Activated naive CD8-positive, alpha-beta T cell (primary cell): ENCODE measurements at regions not wholly inside any gene's neighbourhood (a gene's known extent, or its start where the extent isn't known, plus 50 kb on each side); places are given as distances from the start of the nearest gene placed in this dataset.

ENCODE experiments used
- H3K27ac Mint-ChIP-seq: one replicate; pipeline ENCODE4 v1.8.0; 2021; ENCODE audit warnings: mixed read lengths
- H3K27me3 Mint-ChIP-seq: one replicate; pipeline ENCODE4 v1.8.0; 2021; ENCODE audit warnings: mixed read lengths
- H3K36me3 Mint-ChIP-seq: one replicate; pipeline ENCODE4 v1.8.0; 2021; ENCODE audit warnings: mixed read lengths
- H3K4me1 Mint-ChIP-seq: one replicate; pipeline ENCODE4 v1.8.0; 2021; ENCODE audit warnings: low read depth, mixed read lengths
- H3K4me3 Mint-ChIP-seq: one replicate; pipeline ENCODE4 v1.8.0; 2021; ENCODE audit warnings: mild to moderate bottlenecking, mixed read lengths
- H3K9me3 Mint-ChIP-seq: one replicate; pipeline ENCODE4 v1.8.0; 2021; ENCODE audit warnings: low read depth, mixed read lengths

- no peaks in the 10 kb centered on the region for H3K9me3 Mint-ChIP-seq
- no peaks in the 10 kb centered on the region for H3K36me3 Mint-ChIP-seq
- peaks cover 3% of the 10 kb centered on the region for H3K4me1 Mint-ChIP-seq
- no peak overlapping the region for H3K27ac Mint-ChIP-seq
- no peaks in the 10 kb centered on the region for H3K27me3 Mint-ChIP-seq
- H3K4me3 Mint-ChIP-seq = no peak overlapping the region
These were observed 117.0 kb upstream of the NEBL start for GRCh38 chr10:21014141-21014540.

DNA sequence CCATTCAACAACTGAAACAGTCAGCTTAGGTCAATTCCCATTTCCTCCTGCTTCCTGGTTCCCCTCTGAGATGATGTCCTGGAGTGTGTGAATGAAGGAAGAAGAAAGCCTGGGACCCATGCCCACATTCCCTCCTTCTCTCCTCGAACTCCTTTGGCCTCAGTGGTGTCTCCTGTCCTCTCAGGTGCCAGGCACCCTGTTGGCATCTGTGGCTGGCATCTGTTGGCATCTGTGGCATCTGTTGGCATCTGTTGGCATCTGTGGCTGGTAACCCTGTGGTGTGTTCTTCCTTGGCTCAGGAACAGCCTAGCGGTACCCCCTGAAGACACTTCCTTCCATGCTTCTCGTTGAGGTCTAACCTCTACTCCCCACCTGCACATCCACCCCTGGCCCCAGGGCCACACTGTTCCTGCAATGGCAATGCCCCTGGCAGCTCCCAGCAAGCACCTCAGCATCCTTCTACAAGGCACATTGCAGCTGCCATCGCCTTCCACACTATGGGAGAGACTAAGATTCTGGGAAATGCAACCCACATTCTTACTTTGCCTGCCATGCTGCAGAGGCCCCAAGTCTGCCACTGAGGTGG, 114.4 kb upstream of the NEBL start:
- Mint-ChIP-seq H3K4me3 (no peak overlapping the region), H3K9me3 (no peaks in the 10 kb centered on the region), H3K27ac (no peak overlapping the region), H3K27me3 (no peaks in the 10 kb centered on the region), H3K4me1 (peaks cover 3% of the 10 kb centered on the region), H3K36me3 (no peaks in the 10 kb centered on the region)

DNA sequence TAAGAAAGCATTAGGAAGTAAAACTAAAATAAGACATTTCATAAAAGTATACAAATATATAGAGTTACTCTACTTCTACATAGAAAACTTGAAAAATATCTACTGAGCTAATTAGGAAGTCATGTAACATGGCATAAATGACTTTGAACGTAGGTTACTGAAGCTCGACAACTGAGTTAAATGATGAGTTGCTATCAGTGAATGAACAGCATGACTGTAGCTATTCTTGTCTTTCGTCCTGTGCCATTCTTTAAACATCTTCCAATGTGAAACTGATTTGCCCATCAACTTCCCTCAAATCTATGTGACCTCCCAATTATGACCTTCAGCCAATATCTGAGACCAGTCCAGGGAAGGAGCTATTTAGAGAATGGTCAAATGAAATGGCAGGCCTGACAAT, 113.5 kb upstream of the NEBL start:
- H3K36me3 Mint-ChIP-seq = no peaks in the 10 kb centered on the region
- H3K27me3 Mint-ChIP-seq = no peaks in the 10 kb centered on the region
- H3K27ac Mint-ChIP-seq = no peak overlapping the region
- no peaks in the 10 kb centered on the region for H3K9me3 Mint-ChIP-seq
- no peaks in the 10 kb centered on the region for H3K4me1 Mint-ChIP-seq
- no peak overlapping the region for H3K4me3 Mint-ChIP-seq

GRCh38 chr10:21003240-21003822, 106.2 kb upstream of the NEBL start:
- peaks cover 4% of the 10 kb centered on the region for H3K9me3 Mint-ChIP-seq
- H3K27me3 Mint-ChIP-seq = no peaks in the 10 kb centered on the region
- no peaks in the 10 kb centered on the region for H3K36me3 Mint-ChIP-seq
- no peak overlapping the region for H3K4me3 Mint-ChIP-seq
- H3K27ac Mint-ChIP-seq = no peak overlapping the region
- peaks cover 5% of the 10 kb centered on the region for H3K4me1 Mint-ChIP-seq

DNA sequence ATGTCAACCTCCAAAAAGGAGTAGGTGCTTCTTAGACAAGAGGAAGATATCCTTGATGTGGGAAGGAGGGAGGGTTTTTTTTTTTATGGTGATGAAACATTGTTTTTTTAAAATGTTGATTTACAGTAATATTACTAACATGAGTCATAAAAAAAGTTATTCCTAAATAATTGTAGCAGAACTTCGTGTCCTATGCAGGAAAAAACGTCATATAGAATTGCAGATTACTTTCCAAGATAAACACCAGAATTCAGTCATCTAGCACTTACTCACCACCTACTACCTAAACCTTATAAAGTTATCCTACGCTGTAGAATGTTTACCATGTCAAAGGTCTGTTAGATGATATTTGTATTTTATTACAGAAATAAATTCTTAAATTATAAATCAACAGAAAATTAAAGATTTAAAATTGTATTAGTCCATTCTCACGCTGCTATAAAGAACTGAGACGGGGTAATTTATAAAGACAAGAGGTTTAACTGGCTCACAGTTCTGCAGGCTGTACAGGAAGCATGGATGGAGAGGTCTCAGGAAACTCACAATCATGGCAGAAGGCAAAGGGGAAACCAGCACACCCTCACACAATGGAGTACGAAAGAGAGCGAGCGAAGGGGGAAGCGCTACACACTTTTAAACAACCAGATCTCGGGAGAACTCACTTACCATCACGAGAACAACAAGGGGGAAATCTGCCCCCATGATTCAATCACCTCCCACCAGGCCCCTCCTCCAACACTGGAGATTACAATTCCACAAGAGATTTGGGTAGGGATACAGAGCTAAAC, 105.2 kb upstream of the NEBL start:
- Mint-ChIP-seq H3K36me3 (no peaks in the 10 kb centered on the region), H3K9me3 (peaks cover 4% of the 10 kb centered on the region), H3K27me3 (no peaks in the 10 kb centered on the region), H3K4me1 (peaks cover 5% of the 10 kb centered on the region), H3K4me3 (no peak overlapping the region), H3K27ac (no peak overlapping the region)

DNA sequence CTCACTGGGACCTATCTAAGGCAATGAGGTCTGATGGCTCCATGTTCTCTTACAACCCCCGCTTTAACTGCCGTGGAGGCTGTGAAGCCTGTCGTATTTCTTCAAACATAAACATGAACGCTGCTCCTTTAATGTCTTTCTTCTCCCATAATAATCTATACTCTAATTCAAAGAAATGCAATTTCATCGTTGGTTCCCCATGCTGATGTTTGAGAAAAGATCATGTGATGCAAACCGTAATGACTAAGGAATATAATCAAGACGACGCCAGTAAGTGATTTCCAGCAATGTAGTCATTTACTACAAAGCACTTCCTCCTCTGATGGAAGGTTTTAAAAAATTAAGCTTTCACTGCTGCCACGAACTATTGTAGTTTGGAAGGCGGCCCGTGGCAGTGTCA, 102.6 kb upstream of the NEBL start:
- H3K27ac Mint-ChIP-seq = no peak overlapping the region
- H3K9me3 Mint-ChIP-seq = peaks cover 4% of the 10 kb centered on the region
- no peaks in the 10 kb centered on the region for H3K27me3 Mint-ChIP-seq
- peaks cover 5% of the 10 kb centered on the region for H3K4me1 Mint-ChIP-seq
- H3K4me3 Mint-ChIP-seq = no peak overlapping the region
- no peaks in the 10 kb centered on the region for H3K36me3 Mint-ChIP-seq

GRCh38 chr10:20998036-20998435, 100.9 kb upstream of the NEBL start:
- H3K27ac Mint-ChIP-seq = no peak overlapping the region

GRCh38 chr10:20995123-20995987, 98.2 kb upstream of the NEBL start:
- no peaks in the 10 kb centered on the region for H3K36me3 Mint-ChIP-seq
- H3K4me1 Mint-ChIP-seq = no peaks in the 10 kb centered on the region
- peaks cover 4% of the 10 kb centered on the region for H3K9me3 Mint-ChIP-seq
- no peak overlapping the region for H3K4me3 Mint-ChIP-seq
- no peak overlapping the region for H3K27ac Mint-ChIP-seq
- H3K27me3 Mint-ChIP-seq = peaks cover 2% of the 10 kb centered on the region

More at GRCh38 chr10:20998036-20998435, 100.9 kb upstream of the NEBL start:
- no peaks in the 10 kb centered on the region for H3K36me3 Mint-ChIP-seq
- peaks cover 2% of the 10 kb centered on the region for H3K27me3 Mint-ChIP-seq
- peaks cover 4% of the 10 kb centered on the region for H3K9me3 Mint-ChIP-seq
- peaks cover 5% of the 10 kb centered on the region for H3K4me1 Mint-ChIP-seq
- no peak overlapping the region for H3K4me3 Mint-ChIP-seq

DNA sequence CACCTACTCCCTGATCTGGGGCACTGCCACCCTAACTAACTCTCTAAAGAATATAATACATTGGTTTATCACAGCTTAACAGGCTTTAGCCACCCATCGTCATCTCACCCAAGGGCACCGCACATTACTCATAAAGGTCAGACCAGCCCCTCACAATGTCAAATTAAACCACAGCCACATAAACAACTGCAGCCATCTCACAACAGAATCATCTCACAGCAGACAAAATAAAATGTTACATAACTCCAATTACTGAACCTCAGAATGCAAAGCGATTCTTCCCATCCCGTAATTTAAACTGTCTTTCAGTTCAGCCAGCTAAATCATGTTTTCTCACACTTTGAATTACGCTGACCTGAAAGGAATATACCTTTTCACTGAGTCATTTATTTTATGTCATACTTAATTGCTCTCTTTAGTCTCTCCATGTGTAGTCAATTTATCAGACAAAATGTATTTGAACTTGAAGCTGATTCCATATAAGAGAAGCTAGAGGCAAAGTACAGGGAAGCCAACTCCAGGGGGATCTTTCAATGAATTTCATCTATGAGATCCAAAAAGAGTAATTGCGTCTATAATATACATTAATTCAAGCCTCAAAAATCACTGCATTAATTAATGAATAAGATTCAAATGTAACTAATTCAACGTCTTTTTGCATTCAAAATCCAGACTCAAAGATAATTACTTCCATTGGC, 96.9 kb upstream of the NEBL start:
- Mint-ChIP-seq H3K4me3 (no peak overlapping the region), H3K27me3 (peaks cover 2% of the 10 kb centered on the region), H3K4me1 (no peaks in the 10 kb centered on the region), H3K36me3 (no peaks in the 10 kb centered on the region), H3K27ac (no peak overlapping the region), H3K9me3 (no peaks in the 10 kb centered on the region)

GRCh38 chr10:20993389-20993788, 96.3 kb upstream of the NEBL start:
- Mint-ChIP-seq H3K27ac (no peak overlapping the region), H3K9me3 (no peaks in the 10 kb centered on the region), H3K36me3 (no peaks in the 10 kb centered on the region), H3K27me3 (peaks cover 2% of the 10 kb centered on the region), H3K4me3 (no peak overlapping the region), H3K4me1 (no peaks in the 10 kb centered on the region)

DNA sequence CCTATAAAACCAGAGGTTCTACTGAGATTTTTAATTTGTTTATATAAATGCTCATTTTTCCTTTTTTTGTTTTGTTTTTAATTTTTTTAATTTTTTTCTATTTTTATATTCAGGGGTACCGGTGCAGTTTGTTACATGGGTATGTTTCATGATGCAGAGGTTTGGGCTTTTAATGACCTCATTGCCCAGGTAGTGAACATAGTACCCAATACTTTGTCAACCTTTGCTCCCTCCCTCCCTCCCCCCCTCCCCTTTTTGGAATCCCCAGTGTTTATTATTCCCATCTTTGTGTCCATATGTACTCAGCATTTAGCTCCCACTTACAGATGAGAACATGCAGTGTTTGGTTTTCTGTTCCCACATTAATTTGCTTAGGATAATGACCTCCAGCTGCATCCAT, 94.4 kb upstream of the NEBL start:
- Mint-ChIP-seq H3K27ac (no peak overlapping the region), H3K27me3 (peaks cover 2% of the 10 kb centered on the region), H3K4me1 (no peaks in the 10 kb centered on the region)

DNA sequence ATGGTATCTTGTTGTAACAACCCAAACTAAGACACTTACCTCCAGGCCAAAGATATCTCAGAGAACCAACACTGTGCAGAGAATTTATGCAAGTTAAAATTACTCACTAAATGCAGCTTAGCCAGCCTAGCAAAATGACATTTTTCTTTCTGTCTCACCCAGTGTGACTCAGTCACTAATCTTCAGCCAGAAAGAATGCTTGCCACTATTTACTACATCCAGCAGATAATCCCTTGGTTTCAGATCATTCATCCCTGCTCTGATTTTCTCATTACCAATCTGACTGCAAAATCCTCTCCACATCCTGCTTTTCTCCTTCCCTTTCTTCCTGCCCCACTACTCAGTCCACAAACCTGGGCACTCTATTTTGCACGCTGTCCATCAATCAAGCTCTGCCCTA, 93.5 kb upstream of the NEBL start:
- no peaks in the 10 kb centered on the region for H3K36me3 Mint-ChIP-seq
- no peaks in the 10 kb centered on the region for H3K9me3 Mint-ChIP-seq
- peaks cover 2% of the 10 kb centered on the region for H3K27me3 Mint-ChIP-seq
- no peaks in the 10 kb centered on the region for H3K4me1 Mint-ChIP-seq
- no peak overlapping the region for H3K4me3 Mint-ChIP-seq
- H3K27ac Mint-ChIP-seq = no peak overlapping the region

More for the DNA sequence above, 94.4 kb upstream of the NEBL start:
- Mint-ChIP-seq H3K36me3 (no peaks in the 10 kb centered on the region), H3K4me3 (no peak overlapping the region), H3K9me3 (no peaks in the 10 kb centered on the region)

DNA sequence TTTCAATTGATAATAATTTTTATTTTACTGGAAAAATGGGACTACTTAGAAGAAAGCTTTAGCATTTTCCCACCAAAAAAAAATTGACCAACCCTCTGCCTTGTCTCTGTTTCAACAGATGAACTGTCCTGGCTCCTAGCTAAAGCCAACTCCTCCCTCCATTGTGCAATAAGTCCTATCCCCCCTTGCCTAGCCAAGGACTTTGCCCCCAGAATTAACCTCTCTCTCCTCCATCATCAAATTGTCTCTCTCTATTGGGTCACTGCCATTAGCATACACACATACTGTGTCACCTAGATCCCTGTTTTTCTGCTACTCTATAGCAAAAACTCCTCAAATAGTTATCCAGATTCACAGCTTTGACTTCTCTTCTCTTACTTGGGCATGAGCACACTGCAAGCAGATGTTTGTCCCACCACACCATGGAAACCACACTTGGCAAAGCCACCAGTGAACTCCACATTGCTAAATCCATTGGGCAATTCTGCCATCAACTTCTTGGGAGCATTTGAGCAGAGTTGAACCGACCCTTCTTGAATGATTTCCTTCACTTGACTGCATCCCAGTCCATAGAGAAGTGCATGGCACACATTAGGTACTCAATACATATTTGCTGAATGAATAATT, 91.4 kb upstream of the NEBL start:
- H3K4me3 Mint-ChIP-seq = no peak overlapping the region
- no peaks in the 10 kb centered on the region for H3K36me3 Mint-ChIP-seq
- H3K27ac Mint-ChIP-seq = no peak overlapping the region
- peaks cover 2% of the 10 kb centered on the region for H3K27me3 Mint-ChIP-seq
- no peaks in the 10 kb centered on the region for H3K9me3 Mint-ChIP-seq
- no peaks in the 10 kb centered on the region for H3K4me1 Mint-ChIP-seq

DNA sequence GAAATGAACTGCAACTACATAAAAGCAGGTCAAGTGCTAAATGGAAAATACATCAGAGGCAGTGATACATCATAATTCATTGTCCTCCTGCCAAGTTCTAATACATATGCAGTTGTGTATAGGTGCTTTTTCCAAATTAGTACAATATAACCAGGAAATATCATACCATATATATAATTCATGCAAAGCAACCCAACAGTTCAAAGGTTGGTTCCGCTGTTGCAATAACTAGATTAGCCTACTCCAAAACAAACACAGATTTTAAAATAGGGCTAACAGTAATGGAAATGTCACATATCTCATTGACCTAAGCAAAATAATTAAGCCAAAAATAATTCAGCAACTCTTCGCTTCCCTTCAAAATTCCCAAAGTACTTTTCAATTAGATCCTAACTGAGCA, 88.9 kb upstream of the NEBL start:
- H3K4me3 Mint-ChIP-seq = no peak overlapping the region
- H3K4me1 Mint-ChIP-seq = no peaks in the 10 kb centered on the region
- no peaks in the 10 kb centered on the region for H3K9me3 Mint-ChIP-seq
- H3K27ac Mint-ChIP-seq = no peak overlapping the region
- H3K36me3 Mint-ChIP-seq = no peaks in the 10 kb centered on the region
- no peaks in the 10 kb centered on the region for H3K27me3 Mint-ChIP-seq
